Natural killer cell (primary cell): ENCODE measurements at regions not wholly inside any gene's neighbourhood (a gene's known extent, or its start where the extent isn't known, plus 50 kb on each side); places are given as distances from the start of the nearest gene placed in this dataset.

Experiments used
- ATAC-seq, 3 donors: fragments of 150-1000 bp in 2 of 3; fragments of 200-7000 bp in 1 of 3; cut with Tn5 transposase; 1 replicate in 1 of 3; 2 replicates in 2 of 3; pipeline ENCODE4 v1.10.0; 2021; ENCODE audit warnings: mild to moderate bottlenecking in 2 of 3, moderate library complexity in 2 of 3
- DNase-seq, 2 donors: peaks; one replicate each; pipeline versions ENCODE4 v3.0.0 to v3.0.0-alpha.2; 2013 to 2021; ENCODE audit warnings: mixed read lengths in 1 of 2
- H3K27ac ChIP-seq: one replicate; pipeline ENCODE4 v1.5.1; 2013; ENCODE audit warnings: mild to moderate bottlenecking, low read length
- H3K27me3 ChIP-seq: one replicate; pipeline ENCODE4 v1.6.1; 2013; ENCODE audit warnings: low read length; ENCODE audit not compliant: control insufficient read depth, insufficient read depth
- H3K36me3 ChIP-seq: one replicate; pipeline ENCODE4 v1.6.1; 2013; ENCODE audit warnings: low read length; ENCODE audit not compliant: control insufficient read depth, insufficient read depth
- H3K4me1 ChIP-seq: one replicate; pipeline ENCODE4 v1.6.1; 2013; ENCODE audit warnings: low read length; ENCODE audit not compliant: control insufficient read depth, insufficient read depth
- H3K4me3 ChIP-seq: one replicate; pipeline ENCODE4 v1.5.1; 2013; ENCODE audit warnings: low read length
- H3K9me3 ChIP-seq: one replicate; pipeline ENCODE4 v1.6.1; 2013; ENCODE audit warnings: low read length; ENCODE audit not compliant: control insufficient read depth, insufficient read depth
- H3K27ac Mint-ChIP-seq, 2 donors: one replicate each; pipeline ENCODE4 v1.8.0; 2022; ENCODE audit warnings: mild to moderate bottlenecking in 2 of 2, mixed read lengths in 2 of 2, moderate library complexity in 1 of 2
- H3K27me3 Mint-ChIP-seq, 2 donors: one replicate each; pipeline ENCODE4 v1.8.0; 2022; ENCODE audit warnings: low read depth in 2 of 2, mixed read lengths in 2 of 2
- H3K36me3 Mint-ChIP-seq: one replicate; pipeline ENCODE4 v1.8.0; 2022; ENCODE audit warnings: mixed read lengths
- H3K4me1 Mint-ChIP-seq, 2 donors: one replicate each; pipeline ENCODE4 v1.8.0; 2022; ENCODE audit warnings: mixed read lengths in 2 of 2
- H3K4me3 Mint-ChIP-seq: one replicate; pipeline ENCODE4 v1.8.0; 2022; ENCODE audit warnings: mild to moderate bottlenecking, moderate library complexity, mixed read lengths
- H3K9me3 Mint-ChIP-seq, 2 donors: one replicate each; pipeline ENCODE4 v1.8.0; 2022; ENCODE audit warnings: mixed read lengths in 2 of 2
- CTCF ChIP-seq: fragments of 200-600 bp; IDR thresholded peaks from one replicate; pipeline ENCODE4 v1.8.0; 2022; ENCODE audit warnings: antibody characterized with exemption
- WGBS: methylation state at CpG from one replicate; pipeline ENCODE4 v1.1.7; 2013; ENCODE audit warnings: missing lambda C conversion rate; ENCODE audit not compliant: insufficient coverage; 5-methylcytosine and 5-hydroxymethylcytosine counted together
- intact Hi-C: fragments of 100-400 bp; cut with micrococcal nuclease; formaldehyde crosslinking; loops from one replicate; pipeline ENCODE4 v1.14.2; 2022

GRCh38 chr12:60114169-60114568, 518.3 kb downstream of the SLC16A7 start:
- no peak for TF ChIP-seq CTCF
- no peaks in the 10 kb centered on the region for H3K9me3 ChIP-seq
- H3K4me3 ChIP-seq, result no peak overlapping the region
- H3K36me3 ChIP-seq, result no peaks in the 10 kb centered on the region
- no peaks in the 10 kb centered on the region for H3K27me3 ChIP-seq
- no peaks in the 10 kb centered on the region for H3K4me1 ChIP-seq
- DNase-seq (no peak), ATAC-seq (no peak)
- no peaks in the 10 kb centered on the region for H3K27me3 Mint-ChIP-seq
- H3K27ac ChIP-seq, result no peak overlapping the region
- H3K4me3 Mint-ChIP-seq, result no peak overlapping the region
- peaks cover 12% of the 10 kb centered on the region for H3K36me3 Mint-ChIP-seq
- H3K4me1 Mint-ChIP-seq, result no peaks in the 10 kb centered on the region
- no peak overlapping the region for H3K27ac Mint-ChIP-seq
- no CpG with 5 or more reads among the region's 1 CpG for WGBS
- peaks cover 11 to 26% of the 10 kb centered on the region in 2 donors for H3K9me3 Mint-ChIP-seq
- intact Hi-C loops, result no loop called here

- peaks cover 6% of the 10 kb centered on the region for H3K36me3 Mint-ChIP-seq
- WGBS, result 47% methylated on average over 2 of the region's 2 CpGs
These were observed 523.5 kb downstream of the SLC16A7 start for GRCh38 chr12:60119327-60119726.

GRCh38 chr12:60120199-60120598, 524.4 kb downstream of the SLC16A7 start:
- H3K4me3 ChIP-seq, result no peak overlapping the region
- no peaks in the 10 kb centered on the region for H3K36me3 ChIP-seq
- H3K9me3 ChIP-seq, result no peaks in the 10 kb centered on the region
- no peak for DNase-seq
- Mint-ChIP-seq H3K27me3 (no peaks in the 10 kb centered on the region), H3K4me1 (no peaks in the 10 kb centered on the region), H3K4me3 (no peak overlapping the region), H3K27ac (no peak overlapping the region), H3K9me3 (peaks cover 13 to 23% of the 10 kb centered on the region in 2 donors), H3K36me3 (peaks cover 6% of the 10 kb centered on the region)
- H3K27ac ChIP-seq, result no peak overlapping the region
- no peak for TF ChIP-seq CTCF
- no peaks in the 10 kb centered on the region for H3K27me3 ChIP-seq
- 92% methylated on average over 3 of the region's 5 CpGs for WGBS
- intact Hi-C loops, result no loop called here
- H3K4me1 ChIP-seq, result no peaks in the 10 kb centered on the region
- no peak for ATAC-seq

More at GRCh38 chr12:60119327-60119726, 523.5 kb downstream of the SLC16A7 start:
- Histone ChIP-seq H3K4me3 (no peak overlapping the region), H3K9me3 (no peaks in the 10 kb centered on the region), H3K4me1 (no peaks in the 10 kb centered on the region), H3K27me3 (no peaks in the 10 kb centered on the region), H3K27ac (no peak overlapping the region), H3K36me3 (no peaks in the 10 kb centered on the region)
- DNase-seq (no peak), ATAC-seq (no peak)
- TF ChIP-seq CTCF, result no peak
- Mint-ChIP-seq H3K27me3 (no peaks in the 10 kb centered on the region), H3K4me3 (no peak overlapping the region), H3K27ac (no peak overlapping the region), H3K4me1 (no peaks in the 10 kb centered on the region), H3K9me3 (peaks cover 13 to 24% of the 10 kb centered on the region in 2 donors)
- intact Hi-C loops, result no loop called here

- Histone ChIP-seq H3K4me3 (no peak overlapping the region), H3K4me1 (no peaks in the 10 kb centered on the region), H3K27me3 (no peaks in the 10 kb centered on the region), H3K9me3 (peaks cover 4% of the 10 kb centered on the region), H3K36me3 (no peaks in the 10 kb centered on the region), H3K27ac (no peak overlapping the region)
- Mint-ChIP-seq H3K9me3 (peaks cover 13 to 15% of the 10 kb centered on the region in 2 donors), H3K27me3 (no peaks in the 10 kb centered on the region), H3K4me3 (no peak overlapping the region), H3K36me3 (no peaks in the 10 kb centered on the region), H3K4me1 (no peaks in the 10 kb centered on the region), H3K27ac (no peak overlapping the region)
- no peak for TF ChIP-seq CTCF
- intact Hi-C loops, result no loop called here
- ATAC-seq, result no peak
- 100% methylated on average over 1 of the region's 1 CpG for WGBS
- DNase-seq, result no peak
These were observed 527.7 kb downstream of the SLC16A7 start for GRCh38 chr12:60123557-60123956.
